ENCODE measurements at regions not wholly inside any gene's neighbourhood (a gene's known extent, or its start where the extent isn't known, plus 50 kb on each side); places are given as distances from the start of the nearest gene placed in this dataset.

GRCh38 chrX:6694977-6695376, 160.1 kb upstream of the VCX3A start:
- no peak overlapping the region for H3K4me3 Mint-ChIP-seq
- no peak overlapping the region for H3K27ac Mint-ChIP-seq
- POLR2A ChIA-PET = no interaction called here
- ATAC-seq = no peak
- H3K36me3 Mint-ChIP-seq (ENCODE audit: low read depth) = no peaks in the 10 kb centered on the region
- H3K4me1 Mint-ChIP-seq (ENCODE audit: low read depth) = no peaks in the 10 kb centered on the region
- no peaks in the 10 kb centered on the region for H3K9me3 Mint-ChIP-seq
- CTCF ChIA-PET = no interaction called here
- H3K27me3 Mint-ChIP-seq = no peaks in the 10 kb centered on the region
- DNase-seq = no peak
- no peak for TF ChIP-seq CTCF (IDR thresholded peaks at IDR 0.05)
- intact Hi-C loops (cut with micrococcal nuclease) = no loop called here

- POLR2A ChIA-PET = no interaction called here
- H3K27me3 Mint-ChIP-seq = no peaks in the 10 kb centered on the region
- H3K4me3 Mint-ChIP-seq = no peak overlapping the region
- H3K36me3 Mint-ChIP-seq (ENCODE audit: low read depth) = no peaks in the 10 kb centered on the region
- CTCF ChIA-PET = no interaction called here
- no peak for ATAC-seq
- no peaks in the 10 kb centered on the region for H3K9me3 Mint-ChIP-seq
- intact Hi-C loops (cut with micrococcal nuclease) = no loop called here
- H3K4me1 Mint-ChIP-seq (ENCODE audit: low read depth) = no peaks in the 10 kb centered on the region
- no peak overlapping the region for H3K27ac Mint-ChIP-seq
- no peak for DNase-seq
- no peak for TF ChIP-seq CTCF (IDR thresholded peaks at IDR 0.05)
Observed at GRCh38 chrX:6694221-6694620, 159.3 kb upstream of the VCX3A start.

GRCh38 chrX:6693051-6693450, 158.1 kb upstream of the VCX3A start:
- no peak for ATAC-seq
- Mint-ChIP-seq H3K36me3 (ENCODE audit: low read depth) (no peaks in the 10 kb centered on the region), H3K4me3 (no peak overlapping the region), H3K27ac (no peak overlapping the region), H3K27me3 (no peaks in the 10 kb centered on the region), H3K9me3 (no peaks in the 10 kb centered on the region), H3K4me1 (ENCODE audit: low read depth) (no peaks in the 10 kb centered on the region)
- intact Hi-C loops (cut with micrococcal nuclease) = no loop called here
- ChIA-PET CTCF (no interaction called here), POLR2A (no interaction called here)
- no peak for TF ChIP-seq CTCF (IDR thresholded peaks at IDR 0.05)
- DNase-seq = no peak

GRCh38 chrX:6685489-6685888, 150.6 kb upstream of the VCX3A start:
- intact Hi-C loops (cut with micrococcal nuclease) = no loop called here
- Mint-ChIP-seq H3K4me1 (ENCODE audit: low read depth) (no peaks in the 10 kb centered on the region), H3K36me3 (ENCODE audit: low read depth) (no peaks in the 10 kb centered on the region), H3K27me3 (no peaks in the 10 kb centered on the region), H3K4me3 (no peak overlapping the region), H3K27ac (no peak overlapping the region), H3K9me3 (no peaks in the 10 kb centered on the region)
- POLR2A ChIA-PET = no interaction called here
- DNase-seq = no peak
- no peak for TF ChIP-seq CTCF (IDR thresholded peaks at IDR 0.05)
- no peak for ATAC-seq
- CTCF ChIA-PET = no interaction called here

- no peak overlapping the region for H3K27ac Mint-ChIP-seq
- DNase-seq (no peak), ATAC-seq (no peak)
- H3K4me1 Mint-ChIP-seq (ENCODE audit: low read depth) = no peaks in the 10 kb centered on the region
- no peaks in the 10 kb centered on the region for H3K36me3 Mint-ChIP-seq (ENCODE audit: low read depth)
- TF ChIP-seq CTCF (IDR thresholded peaks at IDR 0.05) = no peak
- intact Hi-C loops (cut with micrococcal nuclease) = no loop called here
- no peaks in the 10 kb centered on the region for H3K27me3 Mint-ChIP-seq
- CTCF ChIA-PET = no interaction called here
- no peaks in the 10 kb centered on the region for H3K9me3 Mint-ChIP-seq
- no peak overlapping the region for H3K4me3 Mint-ChIP-seq
- POLR2A ChIA-PET = no interaction called here
Observed at GRCh38 chrX:6683353-6683752, 148.4 kb upstream of the VCX3A start.

Data from activated CD8-positive, alpha-beta T cell treated with anti-CD3 and anti-CD28 coated beads for 36 hours (primary cell).